Stimulated activated CD8-positive, alpha-beta memory T cell treated with anti-CD3 and anti-CD28 coated beads, Interleukin-7, amount 100 ng/mL, for 1 hour (primary cell): ENCODE measurements at regions not wholly inside any gene's neighbourhood (a gene's known extent, or its start where the extent isn't known, plus 50 kb on each side); places are given as distances from the start of the nearest gene placed in this dataset.

Source experiments
- DNase-seq, 2 donors: peaks; one replicate each; pipeline ENCODE4 v3.0.0-alpha.2; 2020; ENCODE audit warnings: low read depth in 2 of 2

DNA sequence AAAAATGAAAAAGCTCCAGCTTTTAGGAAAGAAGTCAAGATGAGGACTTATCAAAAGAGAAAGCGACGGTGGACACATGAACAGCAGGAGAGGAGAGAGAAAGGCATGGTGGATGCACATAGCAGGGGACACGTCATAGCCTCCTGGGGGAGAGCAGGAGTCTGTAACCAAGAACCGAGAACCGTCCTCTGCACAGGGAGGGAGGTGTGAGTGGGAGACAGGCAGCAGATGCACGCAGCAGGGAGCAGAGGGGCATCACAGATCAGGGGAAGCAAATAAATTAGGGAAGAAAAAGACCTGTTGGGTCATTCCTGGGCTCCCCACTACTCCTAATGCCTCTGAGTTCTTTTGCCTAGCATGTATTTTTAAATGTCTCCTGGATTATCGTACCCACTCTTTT is 138.1 kb upstream of the RMST start:
- DNase-seq: no peak

DNA sequence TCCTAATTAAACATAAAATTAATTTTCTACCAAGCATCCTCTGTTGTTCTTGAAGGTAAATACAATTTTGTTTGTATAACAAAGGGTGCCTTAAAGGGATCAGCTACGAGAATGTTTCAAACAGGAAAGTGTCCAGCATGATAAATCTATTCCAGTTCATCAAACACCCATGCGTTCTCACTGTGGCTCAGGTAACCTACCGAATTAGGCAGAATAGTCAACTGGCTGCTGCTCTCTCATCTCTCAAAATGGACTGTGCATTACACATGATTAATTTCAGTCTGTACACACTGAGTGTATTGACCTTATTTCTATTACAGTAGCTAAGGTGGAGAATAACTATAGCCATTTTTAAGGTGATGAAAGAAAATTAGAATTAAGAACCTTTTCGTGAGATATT is 127.5 kb upstream of the RMST start:
- no peak for DNase-seq

DNA sequence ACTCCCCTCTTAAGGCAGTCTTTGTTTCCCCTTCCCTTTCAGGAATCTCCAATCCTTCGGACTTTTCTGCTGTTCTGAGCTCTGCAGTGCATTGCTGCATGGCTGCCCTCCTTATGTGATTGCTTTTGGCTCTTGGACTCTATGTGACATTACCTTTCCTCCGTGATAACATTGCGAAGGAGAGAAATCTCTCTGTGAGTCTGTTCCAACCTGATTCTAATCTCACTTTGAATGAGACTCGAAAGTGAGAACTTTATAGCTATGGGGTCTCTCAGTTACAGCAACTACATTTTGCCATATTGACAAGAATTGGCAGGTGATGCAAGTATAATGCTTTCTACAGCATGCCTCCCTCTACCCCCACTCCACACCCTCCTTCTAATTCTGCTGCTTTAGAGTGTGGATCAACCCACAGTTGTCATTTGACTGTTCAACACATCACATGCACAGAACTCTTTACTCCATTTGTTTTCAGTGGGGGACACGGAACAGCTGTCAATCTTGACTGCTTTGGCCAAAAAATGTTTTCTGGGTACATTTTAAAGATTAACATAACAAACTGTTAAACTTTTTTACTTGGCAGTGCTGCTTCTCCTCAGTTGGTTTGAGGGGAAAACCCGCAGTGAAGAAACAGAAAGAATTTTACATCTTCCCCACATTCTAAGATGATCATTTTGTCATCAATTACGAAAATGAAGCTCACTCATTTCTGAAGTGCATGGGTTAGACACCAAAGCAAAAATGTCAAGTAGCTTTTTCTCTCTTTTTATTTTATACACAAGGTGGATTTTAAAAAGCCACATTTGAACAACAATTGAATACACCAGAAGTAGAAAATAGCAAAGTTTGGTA is 125.5 kb upstream of the RMST start:
- DNase-seq: no peak

GRCh38 chr12:97342130-97342529 is 120.5 kb upstream of the RMST start:
- no peak for DNase-seq

- no peak for DNase-seq
Measured at GRCh38 chr12:97347956-97348355, 114.6 kb upstream of the RMST start.

DNA sequence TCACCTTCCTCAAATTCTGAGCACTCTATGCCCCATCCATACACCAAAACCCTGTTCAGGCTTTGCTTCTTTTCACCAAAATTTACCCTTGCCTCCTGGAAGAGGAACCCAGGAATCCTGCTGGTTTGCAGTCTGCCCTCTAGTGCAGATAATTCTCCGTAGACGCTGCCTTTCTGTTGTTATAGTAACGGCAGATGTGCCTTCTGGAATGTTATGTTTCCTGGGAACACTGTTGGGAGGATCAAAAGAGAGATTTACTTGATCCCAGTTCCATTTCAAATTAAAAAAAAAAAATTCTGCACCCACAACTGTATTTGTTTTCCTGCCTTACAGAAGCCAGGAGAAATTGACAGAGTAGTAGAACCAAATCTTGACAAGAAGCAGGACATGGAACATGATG is 104.2 kb upstream of the RMST start:
- no peak for DNase-seq

GRCh38 chr12:97359021-97359690 is 103.4 kb upstream of the RMST start:
- DNase-seq: no peak

- no peak for DNase-seq
Measured at GRCh38 chr12:97363693-97364092, 98.9 kb upstream of the RMST start.

DNA sequence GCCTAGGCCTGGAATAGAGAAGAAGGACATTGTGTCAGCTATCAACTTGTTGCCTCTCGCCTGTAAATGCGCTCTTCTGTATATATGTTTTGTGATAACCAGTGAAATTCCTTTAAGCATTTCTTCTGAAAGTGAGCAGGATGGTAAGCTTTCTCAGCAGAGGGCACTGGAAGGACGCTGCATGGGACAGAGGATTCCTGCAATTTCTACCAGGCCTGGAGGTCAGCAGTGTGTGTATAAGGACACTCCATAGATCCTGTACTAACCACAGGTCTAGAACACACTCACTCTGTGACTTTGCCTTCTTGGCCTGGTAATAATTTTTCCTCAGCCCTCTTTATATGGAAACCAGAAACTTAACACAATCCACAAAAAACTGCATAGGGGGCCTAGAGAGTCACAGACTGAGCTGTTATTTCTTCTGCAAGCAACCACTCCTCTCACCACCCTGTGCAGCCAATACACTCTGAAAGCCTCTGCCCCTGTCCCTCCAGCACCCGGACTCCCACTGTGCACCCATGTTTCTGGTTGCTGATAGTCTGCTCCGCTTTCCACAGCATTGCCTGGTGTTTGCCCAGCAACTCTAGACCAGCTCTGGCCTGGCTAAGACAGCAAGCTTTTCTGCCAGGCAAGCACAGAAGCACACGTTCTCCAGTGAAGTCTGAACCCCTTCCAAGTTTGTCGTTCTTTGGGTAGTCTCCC is 94.0 kb upstream of the RMST start:
- DNase-seq: no peak

DNA sequence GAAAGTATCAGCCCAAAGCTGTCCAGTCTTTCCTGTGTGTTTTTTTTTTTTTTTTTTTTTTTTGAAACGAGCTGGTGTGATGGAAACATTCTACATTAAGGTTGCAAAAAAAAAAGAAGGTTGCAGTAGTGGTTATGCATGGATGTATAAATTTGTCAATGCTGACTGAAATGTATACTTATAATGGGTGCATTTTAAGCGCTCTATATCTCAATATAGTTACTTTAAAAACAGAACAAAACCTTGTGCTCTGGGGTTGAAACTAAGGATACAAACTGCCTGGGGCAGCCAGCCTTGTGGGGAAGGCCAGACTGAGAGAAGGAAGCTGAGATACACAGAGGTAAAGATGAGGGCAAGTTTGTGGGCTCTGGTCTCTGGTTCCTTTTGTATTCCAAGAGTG is 87.3 kb upstream of the RMST start:
- no peak for DNase-seq

DNA sequence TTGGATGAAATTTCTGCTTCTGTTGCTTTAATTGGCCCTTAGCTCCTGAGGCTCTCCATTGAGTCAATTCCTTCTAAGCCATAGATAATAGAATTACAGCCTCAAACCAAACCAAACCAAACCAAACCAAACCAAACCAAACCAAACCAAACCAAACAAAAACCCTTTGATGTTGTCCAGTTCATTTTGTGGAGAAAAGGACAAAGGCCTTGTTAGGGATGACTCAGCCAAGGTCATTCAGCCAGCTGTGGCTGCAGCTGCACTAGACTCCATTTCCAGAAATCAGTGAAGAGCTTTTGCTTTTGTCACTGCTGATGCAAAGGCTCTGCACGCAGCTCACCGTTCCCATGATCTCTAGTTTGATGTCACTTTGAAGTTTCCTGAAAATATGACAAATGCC is 82.2 kb upstream of the RMST start:
- no peak for DNase-seq

DNA sequence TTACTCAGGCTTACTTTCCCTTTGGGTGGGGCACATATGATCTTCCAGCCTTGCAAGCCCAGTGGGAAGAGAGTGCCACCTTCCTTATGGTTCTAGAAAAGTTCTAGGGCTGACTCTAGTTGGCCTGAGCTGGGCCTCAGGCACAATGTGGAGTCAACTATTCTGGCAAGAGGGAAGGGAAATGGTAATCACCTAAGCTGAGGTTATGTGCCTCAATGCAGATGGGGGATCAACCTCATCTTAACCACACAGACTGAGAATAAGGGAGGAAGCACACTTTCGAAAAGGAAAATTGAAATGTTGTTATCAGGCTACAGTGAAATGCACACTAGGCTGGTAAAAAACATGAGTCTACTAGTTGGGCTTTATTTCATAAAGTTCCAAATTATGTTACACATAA is 77.5 kb upstream of the RMST start:
- DNase-seq: no peak

DNA sequence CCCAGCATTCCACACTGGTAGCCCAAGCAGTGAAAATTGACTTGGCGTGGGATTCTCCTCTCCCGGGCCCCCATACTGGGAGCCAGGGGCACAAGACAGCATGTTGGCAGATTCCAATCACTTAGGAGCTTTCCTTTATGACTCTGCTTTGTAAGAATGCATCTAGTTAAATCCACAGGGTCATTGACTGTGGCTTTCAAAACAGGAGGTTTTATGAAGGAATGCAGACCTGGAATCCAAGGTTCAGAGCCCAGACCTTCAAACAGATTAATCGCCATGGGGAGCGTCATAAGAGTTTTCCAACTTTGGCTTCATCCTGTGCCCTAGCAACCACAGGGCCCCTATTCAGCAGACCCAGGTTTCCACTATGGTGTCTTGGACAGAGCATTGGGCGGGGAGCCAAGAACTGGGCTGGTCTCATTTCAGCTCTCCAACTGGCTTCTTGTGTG is 76.4 kb upstream of the RMST start:
- DNase-seq: no peak

GRCh38 chr12:97387844-97388243 is 74.8 kb upstream of the RMST start:
- no peak for DNase-seq

DNA sequence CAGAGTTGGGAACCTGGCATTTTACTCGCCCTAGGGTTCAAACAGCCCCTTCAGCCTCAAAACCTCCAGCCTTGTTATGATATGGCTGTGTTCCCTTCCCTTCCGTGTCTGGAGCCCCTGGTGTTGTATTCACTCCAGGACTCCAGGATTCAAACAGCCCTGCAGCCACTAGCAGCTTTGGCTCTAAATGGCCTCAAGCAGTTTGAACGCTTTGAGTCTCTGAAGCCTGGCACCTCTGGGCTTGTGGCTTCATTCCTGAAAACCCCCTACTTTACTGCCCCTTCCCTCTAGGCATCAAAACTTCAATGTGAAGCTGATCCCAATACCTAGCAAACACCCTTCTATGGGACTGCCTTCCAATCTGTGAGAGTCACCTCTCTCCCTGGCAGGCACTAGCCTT is 67.9 kb upstream of the RMST start:
- no peak for DNase-seq

- DNase-seq: no peak
Measured at GRCh38 chr12:97397008-97397407, 65.6 kb upstream of the RMST start.

DNA sequence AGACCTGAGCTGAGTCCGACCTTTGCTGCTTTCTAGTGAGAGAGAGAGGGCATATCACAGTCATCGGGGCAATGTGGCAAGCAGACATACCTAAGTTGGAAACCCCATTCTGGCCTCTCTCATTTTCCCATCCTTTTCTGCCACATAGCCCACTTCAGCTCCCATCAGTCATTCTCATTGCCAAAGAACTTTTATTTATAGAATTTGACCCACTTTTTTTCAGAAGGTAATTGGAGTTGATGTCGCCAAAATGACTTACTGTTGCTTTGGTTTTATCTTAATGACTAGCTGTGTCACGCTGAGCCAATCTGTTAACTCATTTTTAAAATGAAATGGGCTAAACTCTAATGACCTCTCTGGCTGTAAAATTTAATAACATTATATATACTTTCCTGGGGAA is 63.9 kb upstream of the RMST start:
- DNase-seq: no peak

DNA sequence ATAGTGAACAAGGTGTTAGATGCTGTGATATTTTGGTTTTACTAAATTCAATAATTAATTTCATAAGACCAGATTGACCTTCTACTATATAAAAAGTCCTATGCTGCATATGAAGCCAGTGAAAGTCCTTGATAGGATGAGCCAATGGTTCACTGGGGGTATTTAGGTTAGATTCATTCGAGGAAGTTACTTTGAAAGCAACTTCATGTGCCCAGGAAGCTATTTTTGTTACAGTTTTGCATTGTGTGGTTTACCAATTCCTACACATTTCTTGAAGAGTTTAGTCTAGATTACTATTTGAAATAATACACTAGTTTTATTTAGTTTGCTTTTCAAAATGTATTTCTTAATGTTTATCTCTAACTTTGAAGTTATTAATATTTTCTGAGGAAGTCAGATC is 58.5 kb upstream of the RMST start:
- DNase-seq: no peak

- no peak for DNase-seq
Measured at GRCh38 chr12:97404543-97404942, 58.1 kb upstream of the RMST start.

DNA sequence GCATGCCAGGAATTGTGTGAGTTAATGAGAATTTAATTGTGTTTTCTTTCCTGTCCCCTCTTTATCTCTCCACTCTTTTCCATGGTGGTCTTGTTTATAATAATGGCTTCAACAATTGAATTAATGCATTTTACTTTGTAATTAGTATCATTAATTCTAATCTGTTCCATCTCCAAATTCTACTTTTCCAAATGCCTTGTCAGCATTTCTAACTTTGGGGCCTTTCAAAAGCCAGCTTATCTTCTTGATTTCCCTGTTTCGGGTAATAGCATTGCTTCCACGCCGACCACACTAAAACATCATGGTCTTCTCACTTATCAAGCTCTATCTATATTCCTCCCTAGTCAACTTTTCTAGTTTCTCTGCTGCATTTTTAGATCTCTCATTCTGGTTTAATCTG is 54.2 kb upstream of the RMST start:
- DNase-seq: no peak

- no peak for DNase-seq
Measured at GRCh38 chr12:97411341-97411740, 51.3 kb upstream of the RMST start.
